ENCODE measurements at regions not wholly inside any gene's neighbourhood (a gene's known extent, or its start where the extent isn't known, plus 50 kb on each side); places are given as distances from the start of the nearest gene placed in this dataset.
"Not testable (repeated sequence)": the region's sequence is repeated elsewhere in the genome, so short reads cannot be mapped to it uniquely, and the experiment has no call there.

- in situ Hi-C loops (cut with HindIII; ENCODE audit: low sequenced_read_pairs) = no loop called here
Observed at GRCh38 chr1:29428280-29428615, 191.9 kb downstream of the PTPRU start.

GRCh38 chr1:29427614-29428279, 191.4 kb downstream of the PTPRU start:
- in situ Hi-C loops (cut with HindIII; ENCODE audit: low sequenced_read_pairs) = no loop called here

GRCh38 chr1:29426701-29427279, 190.5 kb downstream of the PTPRU start:
- in situ Hi-C loops (cut with HindIII; ENCODE audit: low sequenced_read_pairs) = no loop called here

- in situ Hi-C loops (cut with HindIII; ENCODE audit: low sequenced_read_pairs) = no loop called here
Observed at GRCh38 chr1:29425631-29426030, 189.3 kb downstream of the PTPRU start.

- in situ Hi-C loops (cut with HindIII; ENCODE audit: low sequenced_read_pairs) = no loop called here
Observed at GRCh38 chr1:29424266-29424665, 187.9 kb downstream of the PTPRU start.

GRCh38 chr1:29420202-29420601, 183.9 kb downstream of the PTPRU start:
- in situ Hi-C loops (cut with HindIII; ENCODE audit: low sequenced_read_pairs) = no loop called here

GRCh38 chr1:29417971-29418370, 181.6 kb downstream of the PTPRU start:
- in situ Hi-C loops (cut with HindIII; ENCODE audit: low sequenced_read_pairs) = no loop called here

GRCh38 chr1:29417147-29417858, 181.0 kb downstream of the PTPRU start:
- in situ Hi-C loops (cut with HindIII; ENCODE audit: low sequenced_read_pairs) = no loop called here

- in situ Hi-C loops (cut with HindIII; ENCODE audit: low sequenced_read_pairs) = no loop called here
Observed at GRCh38 chr1:29416267-29417146, 180.2 kb downstream of the PTPRU start.

- in situ Hi-C loops (cut with HindIII; ENCODE audit: low sequenced_read_pairs) = no loop called here
Observed at GRCh38 chr1:29415861-29416260, 179.5 kb downstream of the PTPRU start.

GRCh38 chr1:29415156-29415830, 179.0 kb downstream of the PTPRU start:
- in situ Hi-C loops (cut with HindIII; ENCODE audit: low sequenced_read_pairs) = no loop called here

- in situ Hi-C loops (cut with HindIII; ENCODE audit: low sequenced_read_pairs) = no loop called here
Observed at GRCh38 chr1:29414086-29414485, 177.8 kb downstream of the PTPRU start.

- in situ Hi-C loops (cut with HindIII; ENCODE audit: low sequenced_read_pairs) = no loop called here
Observed at GRCh38 chr1:29413661-29414060, 177.3 kb downstream of the PTPRU start.

GRCh38 chr1:29412591-29412990, 176.3 kb downstream of the PTPRU start:
- in situ Hi-C loops (cut with HindIII; ENCODE audit: low sequenced_read_pairs) = no loop called here

GRCh38 chr1:29410476-29410875, 174.2 kb downstream of the PTPRU start:
- in situ Hi-C loops (cut with HindIII; ENCODE audit: low sequenced_read_pairs) = no loop called here

- in situ Hi-C loops (cut with HindIII; ENCODE audit: low sequenced_read_pairs) = no loop called here
Observed at GRCh38 chr1:29409616-29410015, 173.3 kb downstream of the PTPRU start.

GRCh38 chr1:29408831-29409605, 172.7 kb downstream of the PTPRU start:
- in situ Hi-C loops (cut with HindIII; ENCODE audit: low sequenced_read_pairs) = no loop called here

- in situ Hi-C loops (cut with HindIII; ENCODE audit: low sequenced_read_pairs) = no loop called here
Observed at GRCh38 chr1:29406814-29407213, 170.5 kb downstream of the PTPRU start.

GRCh38 chr1:29400203-29400602, 163.9 kb downstream of the PTPRU start:
- in situ Hi-C loops (cut with HindIII; ENCODE audit: low sequenced_read_pairs) = not testable (repeated sequence)

GRCh38 chr1:29399465-29399864, 163.1 kb downstream of the PTPRU start:
- in situ Hi-C loops (cut with HindIII; ENCODE audit: low sequenced_read_pairs) = loop anchor here (25.0 kb wide), 1 partner anchor 137 kb away; no protein-coding TSS in a partner anchor
